ENCODE measurements at regions not wholly inside any gene's neighbourhood (a gene's known extent, or its start where the extent isn't known, plus 50 kb on each side); places are given as distances from the start of the nearest gene placed in this dataset.

- DNase-seq, result no peak
These were observed 560.2 kb downstream of the TCERG1L start for GRCh38 chr10:130751106-130751840.

DNA sequence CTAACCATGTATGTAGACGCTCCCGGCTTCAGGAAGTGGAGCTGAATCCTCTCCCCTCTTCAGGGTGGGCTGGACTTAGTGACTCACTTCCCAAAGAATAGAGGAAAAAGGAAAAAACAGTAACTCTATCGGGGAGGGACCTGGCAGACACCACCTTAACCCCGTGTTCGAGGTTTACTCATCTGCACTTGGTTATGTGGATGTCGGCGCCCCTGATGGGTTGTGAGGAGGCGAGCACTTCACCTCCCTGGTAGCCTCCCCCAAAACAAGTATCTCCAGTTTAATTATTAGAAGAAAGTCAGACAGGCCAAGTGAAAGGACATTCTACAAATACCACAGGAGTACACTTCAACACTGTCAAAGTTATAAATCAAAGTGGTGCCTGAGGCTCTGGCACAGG is 559.7 kb downstream of the TCERG1L start:
- no peak for DNase-seq

- DNase-seq, result no peak
These were observed 554.9 kb downstream of the TCERG1L start for GRCh38 chr10:130756651-130757050.

DNA sequence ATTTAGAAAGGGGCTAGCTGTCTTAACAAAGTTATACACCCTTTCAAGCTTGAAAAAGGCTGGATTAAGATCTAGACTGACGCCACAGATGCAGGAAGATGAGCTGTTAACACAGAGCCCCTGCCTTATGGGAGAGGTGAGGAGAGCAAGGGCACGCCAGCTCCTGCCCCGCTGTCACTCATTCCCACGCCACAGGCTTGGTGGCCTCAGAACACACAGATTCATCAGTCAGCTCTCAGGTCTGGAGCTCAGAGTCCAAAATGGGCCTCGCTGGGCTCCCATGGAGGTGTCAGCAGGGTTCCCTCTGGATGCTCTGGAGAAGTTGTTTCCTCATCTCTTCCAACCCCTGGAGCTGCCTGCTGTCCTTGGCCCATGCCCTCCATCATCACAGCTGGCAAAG is 554.2 kb downstream of the TCERG1L start:
- no peak for DNase-seq

DNA sequence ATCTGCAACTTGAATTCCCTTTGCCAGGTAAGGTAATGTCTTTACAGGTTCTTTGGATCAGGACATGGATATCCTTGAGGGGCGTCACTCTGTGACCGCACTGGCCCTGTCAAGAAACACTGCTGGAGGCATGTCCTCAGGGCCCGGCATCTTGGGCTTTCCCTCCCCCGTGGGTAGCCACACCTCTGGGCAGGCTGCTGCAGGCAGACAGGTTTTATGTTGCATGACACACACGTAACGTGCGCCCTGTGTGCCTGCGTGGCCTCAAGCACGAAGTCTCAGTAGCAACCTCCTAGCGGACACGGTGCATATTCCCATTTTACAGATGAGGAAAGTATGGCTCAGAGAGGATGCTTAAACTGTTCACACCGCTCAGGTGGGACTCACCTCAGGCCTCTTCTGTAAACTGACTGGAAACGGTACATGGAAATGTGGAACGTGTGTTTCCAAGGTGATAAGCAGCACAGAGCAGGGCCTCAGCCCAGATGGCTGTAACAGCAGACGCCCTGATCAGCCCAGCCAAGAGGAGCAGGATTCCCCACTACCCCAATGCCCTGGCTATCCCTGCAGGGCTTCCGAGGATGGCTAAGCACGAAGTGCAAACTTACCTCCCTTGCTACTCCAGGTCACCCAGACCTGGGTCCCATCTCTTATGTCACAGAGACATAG is 553.6 kb downstream of the TCERG1L start:
- no peak for DNase-seq

- no peak for DNase-seq
These were observed 553.0 kb downstream of the TCERG1L start for GRCh38 chr10:130758529-130758928.

DNA sequence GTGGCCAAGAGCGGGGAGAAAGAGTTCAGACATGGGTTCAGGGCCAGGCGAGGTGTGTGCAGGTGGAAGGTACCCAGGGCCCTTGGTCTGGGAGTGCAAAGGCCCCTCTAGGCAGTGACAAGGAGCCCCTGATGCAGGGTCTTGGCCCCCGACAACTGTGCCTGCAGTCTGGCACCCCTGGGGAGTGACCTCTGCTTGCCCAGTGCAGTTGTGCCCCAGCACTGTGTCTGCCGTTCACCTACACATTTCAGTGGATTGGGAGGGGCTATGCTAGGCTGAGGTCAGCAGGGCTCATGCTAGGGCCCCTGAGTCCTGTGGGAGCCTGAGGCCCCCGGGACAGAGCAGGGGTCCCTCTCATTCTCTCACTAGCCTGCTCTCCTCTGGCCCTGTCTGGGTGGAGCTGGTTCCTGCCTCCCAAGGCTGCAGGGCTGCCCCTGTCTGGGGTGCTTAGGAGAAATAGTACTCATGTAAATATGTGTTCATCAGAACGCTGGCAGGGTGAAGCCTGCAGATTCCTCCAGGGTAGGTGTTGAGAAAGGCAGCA is 550.4 kb downstream of the TCERG1L start:
- DNase-seq, result no peak

GRCh38 chr10:130761788-130762301 is 549.7 kb downstream of the TCERG1L start:
- no peak for DNase-seq

- DNase-seq, result no peak
These were observed 549.0 kb downstream of the TCERG1L start for GRCh38 chr10:130762491-130762890.

DNA sequence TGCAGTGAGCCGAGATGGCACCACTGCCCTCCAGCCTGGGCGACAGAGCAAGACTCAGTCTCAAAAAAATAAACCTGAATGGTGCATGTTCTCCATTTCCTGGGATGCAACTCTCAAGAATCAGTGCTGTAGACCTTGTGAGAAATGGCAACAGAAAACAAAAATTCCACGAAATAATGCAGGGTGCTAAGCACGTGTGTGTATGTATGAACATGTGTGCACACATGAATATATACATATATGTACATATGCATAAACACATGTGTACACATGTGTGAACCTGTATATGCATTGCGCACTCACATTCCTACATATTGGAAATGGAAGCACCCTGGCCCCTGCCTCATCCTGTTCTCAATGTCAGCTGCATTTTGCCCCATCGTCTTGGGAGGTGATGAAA is 548.5 kb downstream of the TCERG1L start:
- no peak for DNase-seq

- DNase-seq, result no peak
These were observed 548.0 kb downstream of the TCERG1L start for GRCh38 chr10:130763491-130763890.

GRCh38 chr10:130764651-130765050 is 546.9 kb downstream of the TCERG1L start:
- DNase-seq, result no peak

DNA sequence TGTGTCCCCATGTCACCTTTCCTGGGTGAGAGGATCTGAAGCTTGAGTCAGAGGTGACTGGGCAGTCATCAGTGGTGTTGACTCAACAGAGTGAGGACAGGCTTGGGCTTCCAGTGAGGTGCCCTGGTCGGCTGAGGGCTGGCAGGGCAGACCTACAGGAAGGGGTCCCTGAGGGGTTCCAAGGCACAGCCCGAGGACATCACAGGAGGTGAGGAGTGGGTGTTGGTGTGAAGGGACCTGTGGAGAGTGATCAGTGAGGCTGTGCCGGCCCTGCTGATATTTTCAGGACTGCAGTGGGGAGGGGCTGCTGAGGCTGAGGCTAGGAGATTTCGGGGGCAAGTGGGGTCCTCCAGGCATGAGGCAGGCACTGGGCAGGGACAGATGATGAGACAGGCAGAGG is 545.5 kb downstream of the TCERG1L start:
- no peak for DNase-seq

- no peak for DNase-seq
These were observed 544.3 kb downstream of the TCERG1L start for GRCh38 chr10:130767116-130767730.

DNA sequence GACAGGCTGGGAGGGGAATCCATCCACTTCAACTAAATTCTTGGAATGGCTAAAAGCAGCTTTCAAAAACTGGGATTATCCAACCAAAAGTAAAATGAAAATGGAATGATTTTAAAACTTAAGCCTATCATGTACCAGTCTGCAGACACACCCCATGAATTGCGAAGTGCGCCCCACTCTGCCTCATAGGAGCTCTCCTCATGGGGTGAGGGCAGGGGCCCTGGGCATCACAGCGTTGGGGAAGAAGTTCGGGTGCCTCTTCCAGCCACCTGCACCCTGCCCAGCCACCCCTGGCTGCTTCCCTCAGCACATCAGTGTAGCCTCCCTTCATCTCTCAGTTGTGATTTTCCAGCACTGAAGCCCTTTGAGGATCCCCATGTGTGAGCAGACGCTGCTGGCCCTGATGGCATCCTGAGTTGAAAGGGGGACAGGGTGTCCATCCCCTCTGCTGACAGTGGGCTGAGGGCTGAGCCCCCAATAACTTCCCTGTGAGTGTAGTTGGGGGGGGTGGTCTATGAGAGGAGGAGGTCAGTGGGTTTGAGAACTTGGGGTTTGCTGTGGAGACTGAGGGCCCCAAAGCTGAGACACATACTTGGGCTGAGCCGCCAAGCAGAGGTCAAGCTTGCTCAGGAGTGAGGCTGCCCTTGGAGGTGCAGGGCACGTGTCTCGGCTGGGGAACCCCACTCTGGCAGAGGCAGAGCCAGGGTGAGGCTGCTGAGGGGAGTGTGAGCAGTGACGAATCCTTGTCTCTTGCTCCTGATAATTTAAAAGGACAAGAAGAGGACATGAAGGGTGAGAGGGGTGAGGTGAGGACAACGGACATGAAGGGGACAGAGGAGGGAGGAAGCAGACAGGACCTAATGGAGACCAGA is 542.1 kb downstream of the TCERG1L start:
- no peak for DNase-seq

DNA sequence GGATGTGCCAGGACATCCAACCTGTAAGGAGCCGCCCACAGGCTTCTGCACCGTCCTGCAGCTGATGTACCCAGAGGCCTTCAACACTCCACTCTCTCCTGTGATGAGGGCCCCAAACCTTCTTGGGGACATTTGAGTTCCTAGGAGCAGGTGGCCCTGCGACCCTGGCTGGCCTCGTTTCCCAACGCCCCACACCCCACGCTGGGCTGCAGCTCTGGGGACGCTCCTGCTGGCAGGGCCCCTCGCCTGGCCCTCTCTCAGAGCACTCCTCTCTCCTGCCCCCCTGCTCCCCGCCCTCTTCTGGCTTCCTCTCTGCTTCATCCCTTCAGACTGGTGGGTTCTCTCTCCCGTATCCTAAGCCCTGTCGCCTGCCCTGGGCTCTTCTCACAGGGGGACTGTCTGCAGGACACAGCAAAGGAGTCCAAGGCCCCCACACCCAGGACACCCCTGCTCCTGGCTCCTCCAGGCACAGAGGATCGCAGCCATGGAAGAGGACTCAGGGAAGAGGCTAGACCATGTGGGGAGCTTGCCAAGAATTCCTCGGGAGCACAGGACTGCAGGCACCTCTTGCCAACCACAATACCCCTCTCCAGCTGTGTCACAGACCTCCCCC is 541.4 kb downstream of the TCERG1L start:
- no peak for DNase-seq

- DNase-seq, result no peak
These were observed 540.0 kb downstream of the TCERG1L start for GRCh38 chr10:130771491-130771946.

- no peak for DNase-seq
These were observed 539.5 kb downstream of the TCERG1L start for GRCh38 chr10:130772056-130772455.

DNA sequence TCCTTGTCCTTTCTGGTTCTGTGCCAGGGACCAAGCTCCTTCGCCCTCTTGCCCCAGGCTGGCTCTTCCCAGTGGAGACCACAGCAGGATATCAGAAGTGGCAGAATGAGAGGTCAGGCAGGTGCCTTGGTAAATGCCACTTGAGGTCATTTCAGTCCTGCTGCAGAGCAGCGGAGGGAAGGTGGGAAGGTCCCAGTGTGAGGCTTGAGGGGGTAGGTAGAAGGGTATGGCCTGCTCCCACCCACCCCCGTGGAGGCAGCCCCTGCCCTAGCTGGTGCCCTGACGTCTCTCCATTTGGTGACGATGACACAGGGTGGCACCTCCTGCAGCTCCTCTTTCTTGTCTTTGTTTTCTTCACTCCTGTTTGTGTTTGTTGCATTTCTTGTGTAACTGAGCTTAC is 538.8 kb downstream of the TCERG1L start:
- no peak for DNase-seq

- no peak for DNase-seq
These were observed 537.6 kb downstream of the TCERG1L start for GRCh38 chr10:130773941-130774340.

DNA sequence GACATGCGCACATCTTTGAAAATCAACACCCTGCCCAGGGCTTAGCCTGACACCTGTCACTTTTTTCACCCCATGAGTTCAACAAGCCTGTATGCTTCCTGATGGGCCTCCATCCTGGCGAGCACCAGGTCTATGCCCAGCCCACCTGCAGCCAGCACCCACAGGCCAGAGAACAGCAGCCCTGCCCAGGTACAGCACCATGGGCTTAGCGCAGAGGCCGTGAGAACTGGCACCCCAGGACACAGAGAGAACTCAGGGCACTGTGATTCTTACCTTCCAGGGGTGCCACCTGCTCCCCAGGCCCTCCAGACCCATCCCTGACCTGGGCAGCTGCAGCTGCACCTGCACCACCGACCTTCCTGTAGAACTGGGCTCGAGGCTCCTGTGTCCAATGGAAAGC is 536.6 kb downstream of the TCERG1L start:
- DNase-seq, result no peak

- DNase-seq, result no peak
These were observed 536.2 kb downstream of the TCERG1L start for GRCh38 chr10:130775311-130775710.
